Neuron (in vitro differentiated cells): ENCODE measurements at regions not wholly inside any gene's neighbourhood (a gene's known extent, or its start where the extent isn't known, plus 50 kb on each side); places are given as distances from the start of the nearest gene placed in this dataset.
"Not testable (repeated sequence)": the region's sequence is repeated elsewhere in the genome, so short reads cannot be mapped to it uniquely, and the experiment has no call there.

Source experiments
- H2AFZ ChIP-seq: one replicate; pipeline ENCODE4 v1.6.1; 2013; ENCODE audit warnings: low read depth, mild to moderate bottlenecking, inconsistent platforms, low read length, moderate library complexity
- H3K27me3 ChIP-seq: one replicate; pipeline ENCODE4 v1.6.1; 2013; ENCODE audit warnings: low read length; ENCODE audit not compliant: insufficient read depth
- H3K36me3 ChIP-seq: one replicate; pipeline ENCODE4 v1.6.1; 2013; ENCODE audit warnings: low read length; ENCODE audit not compliant: insufficient read depth
- H3K4me1 ChIP-seq: one replicate; pipeline ENCODE4 v1.6.1; 2013; ENCODE audit warnings: low read length; ENCODE audit not compliant: insufficient read depth
- H3K4me3 ChIP-seq: 2 replicates; pipeline ENCODE4 v1.5.1; 2013; ENCODE audit warnings: mild to moderate bottlenecking, low read length, moderate library complexity
- H3K9me3 ChIP-seq: one replicate; pipeline ENCODE4 v1.6.1; 2013; ENCODE audit warnings: low read length

DNA sequence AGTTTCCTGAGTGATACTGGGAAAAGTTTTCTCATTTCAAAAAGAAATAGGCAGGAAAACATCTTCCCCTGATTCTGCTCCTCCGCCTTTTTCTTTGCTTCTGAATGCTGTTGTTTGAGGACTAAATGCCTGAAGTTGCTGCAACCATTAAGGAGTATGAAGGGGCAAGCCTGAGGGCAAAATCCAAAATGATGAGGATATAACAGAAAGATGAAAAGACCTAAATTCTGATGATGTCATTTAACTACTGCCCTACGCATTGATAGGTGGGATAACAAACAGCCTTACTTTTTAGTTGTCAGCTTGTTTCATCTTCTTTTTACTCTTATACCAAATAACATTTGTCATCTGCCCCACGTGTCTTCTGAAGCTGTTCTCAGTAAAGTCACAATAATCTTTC, 474.6 kb upstream of the MMS22L start:
- H3K27me3 ChIP-seq: no peaks in the 10 kb centered on the region
- H3K36me3 ChIP-seq: no peaks in the 10 kb centered on the region
- H2AFZ ChIP-seq: no peak overlapping the region

GRCh38 chr6:97765461-97765860, 482.4 kb upstream of the MMS22L start:
- no peaks in the 10 kb centered on the region for H3K4me1 ChIP-seq
- H3K4me3 ChIP-seq: no peak overlapping the region
- no peaks in the 10 kb centered on the region for H3K27me3 ChIP-seq
- no peaks in the 10 kb centered on the region for H3K36me3 ChIP-seq
- H2AFZ ChIP-seq: no peak overlapping the region
- no peaks in the 10 kb centered on the region for H3K9me3 ChIP-seq

More for the DNA sequence above, 474.6 kb upstream of the MMS22L start:
- H3K9me3 ChIP-seq: no peaks in the 10 kb centered on the region
- no peak overlapping the region for H3K4me3 ChIP-seq
- peaks cover 3% of the 10 kb centered on the region for H3K4me1 ChIP-seq

DNA sequence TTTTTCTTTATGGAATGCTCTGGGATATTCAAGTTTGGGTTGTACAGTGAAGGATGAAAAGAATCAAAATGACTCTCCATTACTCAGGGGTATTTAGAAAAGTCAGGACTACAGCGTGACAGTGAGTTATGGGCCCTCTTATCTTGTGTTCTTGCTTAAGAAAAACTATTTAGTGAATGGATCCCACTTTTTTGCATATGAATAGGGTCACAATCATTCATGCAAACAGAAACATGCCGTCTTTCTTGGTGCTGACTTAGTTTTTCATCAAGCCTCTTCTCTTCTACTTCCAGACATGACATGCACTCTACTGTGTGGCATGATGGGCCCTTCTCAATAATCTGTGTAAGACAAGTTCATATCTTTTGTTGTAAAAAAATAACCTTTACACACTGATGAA, 488.4 kb upstream of the MMS22L start:
- Histone ChIP-seq H3K27me3 (no peaks in the 10 kb centered on the region), H2AFZ (peak overlapping the region; percentile 21), H3K36me3 (no peaks in the 10 kb centered on the region), H3K4me3 (no peak overlapping the region), H3K9me3 (no peaks in the 10 kb centered on the region), H3K4me1 (peaks cover 10% of the 10 kb centered on the region)

DNA sequence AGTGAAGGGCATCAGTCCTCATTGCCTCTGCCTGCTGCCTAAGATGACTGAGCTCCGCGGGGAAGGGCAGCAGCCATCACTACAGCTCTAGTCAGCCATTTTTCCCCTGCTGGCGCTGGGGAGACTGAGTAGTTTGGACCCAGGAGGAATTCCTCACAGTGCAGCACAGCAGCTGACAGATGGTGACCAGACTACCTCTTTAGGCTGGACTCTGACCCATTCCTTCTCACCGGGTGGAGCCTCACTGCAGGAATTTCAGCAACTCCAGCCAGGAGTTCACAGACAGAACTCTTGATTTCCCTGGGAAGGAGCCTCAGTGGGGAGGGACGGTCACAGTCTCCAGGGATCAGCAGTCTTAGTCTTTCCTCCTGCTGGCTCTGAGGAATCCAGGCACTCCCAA, 492.0 kb upstream of the MMS22L start:
- H2AFZ ChIP-seq: no peak overlapping the region
- peaks cover 12% of the 10 kb centered on the region for H3K4me1 ChIP-seq
- no peaks in the 10 kb centered on the region for H3K36me3 ChIP-seq
- H3K4me3 ChIP-seq: no peak overlapping the region
- no peaks in the 10 kb centered on the region for H3K27me3 ChIP-seq
- H3K9me3 ChIP-seq: no peaks in the 10 kb centered on the region

DNA sequence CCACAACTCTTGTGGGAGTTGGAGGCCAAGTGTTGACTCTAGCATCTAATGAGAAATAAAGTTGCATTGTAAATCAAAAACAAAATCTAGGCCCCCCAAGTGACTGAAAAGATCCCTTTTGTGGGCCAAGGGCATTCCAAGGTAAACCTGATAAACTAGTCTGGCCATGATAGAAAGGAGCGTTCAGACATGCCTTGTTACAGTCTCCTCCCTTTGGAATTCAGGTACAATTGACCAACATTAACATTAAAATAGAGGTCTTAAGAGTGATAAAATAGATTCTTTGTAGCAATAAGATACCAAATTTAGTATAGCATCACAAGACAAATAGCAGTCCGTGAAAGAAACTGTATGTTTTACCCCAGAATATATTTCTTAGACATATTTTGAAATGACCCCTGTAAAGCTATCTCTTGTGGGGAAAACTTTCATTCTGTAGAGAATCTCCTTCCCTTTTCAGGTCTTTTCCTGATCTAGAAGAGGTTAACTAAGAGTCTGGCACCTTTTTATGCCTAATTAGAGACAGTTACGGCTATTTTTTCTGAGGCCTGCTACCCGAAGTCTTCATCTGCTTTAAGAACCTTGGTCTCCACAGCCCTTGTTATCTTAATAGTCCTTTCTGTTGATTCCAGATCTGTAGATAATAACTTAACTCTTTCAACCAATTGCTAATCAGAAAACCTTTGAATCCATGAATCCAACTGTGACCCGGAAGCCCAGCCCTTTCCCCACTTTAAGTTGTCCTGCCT, 495.4 kb upstream of the MMS22L start:
- H3K4me3 ChIP-seq: no peak overlapping the region
- H3K9me3 ChIP-seq: no peaks in the 10 kb centered on the region
- H3K4me1 ChIP-seq: peaks cover 2% of the 10 kb centered on the region
- no peaks in the 10 kb centered on the region for H3K36me3 ChIP-seq
- no peaks in the 10 kb centered on the region for H3K27me3 ChIP-seq
- H2AFZ ChIP-seq: no peak overlapping the region

DNA sequence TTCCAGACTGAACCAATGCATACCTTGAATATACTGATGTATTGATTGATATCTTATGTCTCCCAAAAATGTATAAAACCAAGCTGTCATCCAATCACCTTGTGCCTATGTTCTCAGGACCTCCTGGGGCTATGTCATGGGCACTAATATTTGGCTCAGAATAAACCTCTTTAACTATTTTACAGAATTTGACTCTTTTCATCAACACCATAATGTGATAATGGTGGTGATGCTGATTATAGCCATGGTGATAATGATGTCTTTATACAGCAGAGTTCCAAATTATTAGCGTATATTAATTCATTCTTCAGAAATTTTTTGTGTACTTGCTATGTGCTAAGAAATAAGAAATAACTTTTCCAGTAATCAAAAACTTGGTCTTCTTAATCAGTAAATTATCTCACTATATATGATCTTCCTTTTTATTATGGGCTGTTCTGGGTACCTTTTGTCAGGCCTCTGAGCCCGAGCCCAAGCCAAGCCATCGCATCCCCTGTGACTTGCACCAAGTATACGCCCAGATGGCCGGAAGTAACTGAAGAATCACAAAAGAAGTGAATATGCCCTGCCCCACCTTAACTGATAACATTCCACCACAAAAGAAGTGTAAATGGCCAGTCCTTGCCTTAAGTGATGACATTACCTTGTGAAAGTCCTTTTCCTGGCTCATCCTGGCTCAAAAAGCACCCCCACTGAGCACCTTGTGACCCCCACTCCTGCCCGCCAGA, 496.2 kb upstream of the MMS22L start:
- H3K36me3 ChIP-seq, H3K4me1 ChIP-seq, H3K4me3 ChIP-seq, H3K9me3 ChIP-seq, H3K27me3 ChIP-seq, H2AFZ ChIP-seq: not testable (repeated sequence)

- Histone ChIP-seq H3K36me3 (no peaks in the 10 kb centered on the region), H3K4me3 (no peak overlapping the region), H3K9me3 (peaks cover 2% of the 10 kb centered on the region), H3K27me3 (no peaks in the 10 kb centered on the region), H3K4me1 (no peaks in the 10 kb centered on the region), H2AFZ (no peak overlapping the region)
These were observed 508.0 kb upstream of the MMS22L start for GRCh38 chr6:97790926-97791590.

DNA sequence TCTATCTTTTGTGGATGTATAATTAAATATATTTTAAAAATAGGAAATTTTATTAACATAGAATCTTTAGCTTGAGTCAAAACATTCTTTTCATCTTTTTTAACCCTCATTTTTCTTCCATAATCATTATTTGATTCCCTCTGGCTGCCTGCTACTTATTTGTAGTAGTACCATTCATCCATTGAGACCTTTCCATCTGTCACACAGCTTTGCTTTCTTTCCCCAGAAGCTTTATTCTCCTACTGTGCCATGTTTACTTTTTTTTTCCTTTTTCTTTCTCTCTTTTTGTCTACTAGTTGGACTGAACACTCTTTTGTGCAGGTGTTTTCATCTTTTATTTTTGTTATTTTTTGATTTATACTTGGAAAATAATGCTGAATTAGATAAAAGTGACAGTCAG, 522.6 kb upstream of the MMS22L start:
- Histone ChIP-seq H3K36me3 (no peaks in the 10 kb centered on the region), H3K4me1 (peaks cover 5% of the 10 kb centered on the region), H3K9me3 (no peaks in the 10 kb centered on the region), H3K27me3 (no peaks in the 10 kb centered on the region), H3K4me3 (no peak overlapping the region), H2AFZ (no peak overlapping the region)

DNA sequence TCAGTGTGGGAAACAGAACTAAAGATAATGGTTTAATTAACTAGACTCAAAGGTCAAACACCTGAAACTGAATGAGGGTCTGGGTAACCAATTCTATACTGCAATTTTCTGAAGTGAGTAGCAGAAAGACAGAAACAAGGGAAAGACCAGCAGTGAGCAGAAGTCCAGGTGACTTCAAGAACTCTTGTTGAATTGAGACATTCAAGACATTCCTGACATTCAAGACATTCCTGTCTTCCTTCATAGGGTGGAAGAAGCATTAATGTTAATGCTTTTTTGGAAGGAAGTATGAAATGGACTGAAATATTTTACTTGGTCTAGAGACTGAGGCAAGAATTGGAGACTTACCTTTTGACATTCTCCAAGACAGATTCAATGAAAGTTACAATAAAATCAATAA, 529.9 kb upstream of the MMS22L start:
- H3K9me3 ChIP-seq: no peaks in the 10 kb centered on the region
- H2AFZ ChIP-seq: no peak overlapping the region
- H3K4me1 ChIP-seq: peaks cover 6% of the 10 kb centered on the region
- no peaks in the 10 kb centered on the region for H3K27me3 ChIP-seq
- H3K36me3 ChIP-seq: no peaks in the 10 kb centered on the region
- H3K4me3 ChIP-seq: no peak overlapping the region

DNA sequence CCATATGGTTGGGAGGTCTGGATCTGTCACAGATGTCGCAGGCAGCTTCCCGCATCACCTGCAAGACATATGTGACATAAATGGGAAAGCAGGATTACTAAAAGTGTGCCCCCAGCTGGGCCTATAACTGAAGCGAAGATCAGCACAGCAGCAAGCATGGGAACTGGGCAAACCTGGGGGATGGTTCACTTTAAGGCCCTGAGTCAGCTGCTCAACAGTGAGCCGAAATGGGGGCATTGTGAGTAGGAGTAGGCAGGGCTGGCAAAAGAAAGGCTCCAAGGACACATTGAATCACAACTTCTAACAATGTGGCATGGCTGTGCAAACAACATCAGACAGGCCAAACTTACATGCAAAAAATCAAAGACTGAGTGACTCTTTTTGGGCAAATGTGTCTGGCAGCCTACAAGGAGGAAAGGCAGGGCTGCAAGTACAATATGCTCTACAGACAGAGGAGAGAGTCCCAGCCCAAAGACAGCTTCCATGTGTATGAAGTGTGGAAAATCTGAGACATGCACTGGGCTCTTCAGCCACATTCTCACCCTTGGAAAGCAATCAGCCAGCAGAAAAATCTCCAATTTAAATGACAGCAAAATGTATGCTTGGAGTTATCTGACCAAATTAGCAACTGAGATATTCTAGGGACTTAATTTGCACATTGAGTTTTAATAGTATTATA, 531.0 kb upstream of the MMS22L start:
- Histone ChIP-seq H2AFZ (no peak overlapping the region), H3K4me3 (no peak overlapping the region), H3K36me3 (no peaks in the 10 kb centered on the region), H3K4me1 (peaks cover 6% of the 10 kb centered on the region), H3K9me3 (no peaks in the 10 kb centered on the region), H3K27me3 (no peaks in the 10 kb centered on the region)

- no peaks in the 10 kb centered on the region for H3K9me3 ChIP-seq
- H3K36me3 ChIP-seq: no peaks in the 10 kb centered on the region
- H3K4me3 ChIP-seq: no peak overlapping the region
- no peaks in the 10 kb centered on the region for H3K27me3 ChIP-seq
- H2AFZ ChIP-seq: no peak overlapping the region
- H3K4me1 ChIP-seq: peaks cover 17% of the 10 kb centered on the region
These were observed 532.3 kb upstream of the MMS22L start for GRCh38 chr6:97815301-97815812.

DNA sequence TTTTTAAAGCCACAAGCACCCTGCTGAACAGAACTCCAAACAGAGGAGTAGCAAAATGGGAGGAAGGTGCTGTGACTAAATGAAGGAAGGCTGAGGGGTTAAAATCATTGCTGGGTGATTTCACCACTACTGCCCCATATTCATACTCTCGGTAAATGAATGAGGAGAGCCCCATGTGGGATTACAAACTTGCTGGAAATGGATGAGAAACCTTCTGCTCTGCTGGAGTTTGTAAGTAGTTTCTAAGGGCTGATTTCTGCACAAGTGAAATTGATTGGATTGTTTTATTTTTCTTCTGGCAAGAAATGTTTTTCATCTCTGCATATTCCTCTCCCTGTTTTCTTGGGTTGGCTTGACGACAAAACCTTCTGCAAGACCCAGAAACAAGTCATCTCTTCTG, 533.5 kb upstream of the MMS22L start:
- Histone ChIP-seq H3K4me1 (peaks cover 20% of the 10 kb centered on the region), H3K27me3 (no peaks in the 10 kb centered on the region), H3K36me3 (no peaks in the 10 kb centered on the region), H3K9me3 (no peaks in the 10 kb centered on the region), H3K4me3 (no peak overlapping the region), H2AFZ (no peak overlapping the region)

- no peaks in the 10 kb centered on the region for H3K9me3 ChIP-seq
- no peaks in the 10 kb centered on the region for H3K27me3 ChIP-seq
- peaks cover 14% of the 10 kb centered on the region for H3K4me1 ChIP-seq
- peak overlapping the region; percentile 59 for H2AFZ ChIP-seq
- H3K36me3 ChIP-seq: no peaks in the 10 kb centered on the region
- H3K4me3 ChIP-seq: peak overlapping the region; percentile 27
These were observed 536.7 kb upstream of the MMS22L start for GRCh38 chr6:97819710-97820109.
